ENCODE measurements at regions not wholly inside any gene's neighbourhood (a gene's known extent, or its start where the extent isn't known, plus 50 kb on each side); places are given as distances from the start of the nearest gene placed in this dataset.

DNA sequence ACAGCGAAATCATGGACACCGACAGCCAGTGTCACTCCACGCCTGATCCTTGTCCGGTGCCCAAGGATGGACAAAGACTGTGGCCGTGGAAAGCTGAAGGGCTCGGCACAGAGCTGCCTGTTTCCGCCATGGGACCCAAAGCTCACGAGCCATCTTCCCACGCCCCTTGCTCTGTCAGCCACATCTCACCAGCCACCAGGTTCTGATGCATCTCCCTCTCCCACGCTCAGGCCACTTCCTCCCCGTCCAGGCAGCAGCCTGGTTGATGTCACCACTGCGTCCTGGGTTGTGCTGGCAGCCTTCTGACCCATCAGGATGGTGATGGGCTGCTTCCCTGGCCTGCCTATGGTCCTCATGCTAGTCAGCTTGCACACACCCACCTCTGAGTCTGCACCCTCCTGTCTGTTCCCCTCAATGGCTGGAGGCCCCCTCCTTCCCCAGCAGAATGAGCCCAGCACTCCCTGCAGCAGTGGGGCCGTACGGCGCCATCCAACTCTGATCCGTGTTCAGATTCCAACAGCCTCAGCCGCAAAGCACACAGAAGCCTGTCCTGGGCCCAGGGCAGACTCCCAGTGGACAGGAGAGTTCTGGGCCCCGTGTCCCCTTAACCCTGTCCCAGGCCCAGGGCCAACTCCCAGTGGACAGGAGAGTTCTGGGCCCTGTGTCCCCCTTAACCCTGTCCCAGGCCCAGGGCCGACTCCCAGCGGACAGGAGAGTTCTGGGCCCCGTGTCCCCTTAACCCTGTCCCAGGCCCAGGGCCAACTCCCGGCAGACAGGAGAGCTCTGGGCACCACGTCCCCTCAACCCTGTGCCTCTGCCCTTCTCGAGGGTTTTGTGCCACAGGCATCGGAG is 259.5 kb downstream of the BRD1 start:
- CTCF ChIA-PET, result no interaction called here

DNA sequence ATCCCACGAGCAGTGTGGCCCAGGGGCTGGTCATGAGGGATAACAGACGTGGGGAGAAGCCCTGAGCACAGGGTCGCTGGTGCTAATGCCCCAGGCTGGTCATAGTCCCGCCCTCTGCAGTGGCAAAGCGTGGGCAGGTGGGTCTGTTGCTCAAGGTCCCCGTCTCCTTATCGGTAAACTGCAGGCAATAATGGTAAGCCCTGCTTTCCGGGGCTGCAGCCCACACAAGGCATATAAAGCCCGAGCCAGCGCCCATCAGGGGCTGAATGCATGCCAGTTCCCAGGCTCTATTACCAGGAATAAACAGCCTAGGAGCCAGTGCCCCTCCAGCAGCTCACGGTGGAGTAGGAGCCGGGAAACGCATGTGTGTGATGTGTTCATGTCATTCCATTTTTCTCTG is 261.0 kb downstream of the BRD1 start:
- POLR2A ChIA-PET, result no interaction called here
- H3K4me1 ChIP-seq (ENCODE audit: control insufficient read depth, insufficient read depth, low read length), result no peaks in the 10 kb centered on the region
- H3K4me3 ChIP-seq (ENCODE audit: low read depth in 2 of 2, low read length in 2 of 2), result no peak overlapping the region
- BruUV-seq (replicated peaks), result no TSS peak
- ATAC-seq (no peak), DNase-seq (ENCODE audit: low read depth, low spot score) (no peak)
- CTCF ChIA-PET, result no interaction called here
- in situ Hi-C loops (cut with HindIII; ENCODE audit: low pct_unique_long_range_greater_than_20kb, low sequenced_read_pairs), result no loop called here
- no peaks in the 10 kb centered on the region for H3K9me3 ChIP-seq (ENCODE audit: control insufficient read depth, insufficient read depth, low read depth, low read length)
- no peak overlapping the region for H3K27ac ChIP-seq (ENCODE audit: low read length)
- H3K27me3 ChIP-seq (ENCODE audit: control insufficient read depth, insufficient read depth, low read length), result no peaks in the 10 kb centered on the region
- intact Hi-C loops (cut with micrococcal nuclease; ENCODE audit: unreplicated experiment), result no loop called here
- no peak for TF ChIP-seq REST (IDR thresholded peaks at IDR 0.05; ENCODE audit: insufficient read depth in 1 of 2, low read depth in 2 of 2, low read length in 1 of 2)
- no peak for TF ChIP-seq TCF7L2 (IDR thresholded peaks at IDR 0.05; ENCODE audit: low read depth, low read length)
- TF ChIP-seq SIN3A (IDR thresholded peaks at IDR 0.05; ENCODE audit: borderline replicate concordance, insufficient read depth, low read depth, low read length), result no peak
- no peak for TF ChIP-seq POLR2AphosphoS5 (IDR thresholded peaks at IDR 0.05; ENCODE audit: low read depth, low read length)
- TF ChIP-seq, protein P1, sequence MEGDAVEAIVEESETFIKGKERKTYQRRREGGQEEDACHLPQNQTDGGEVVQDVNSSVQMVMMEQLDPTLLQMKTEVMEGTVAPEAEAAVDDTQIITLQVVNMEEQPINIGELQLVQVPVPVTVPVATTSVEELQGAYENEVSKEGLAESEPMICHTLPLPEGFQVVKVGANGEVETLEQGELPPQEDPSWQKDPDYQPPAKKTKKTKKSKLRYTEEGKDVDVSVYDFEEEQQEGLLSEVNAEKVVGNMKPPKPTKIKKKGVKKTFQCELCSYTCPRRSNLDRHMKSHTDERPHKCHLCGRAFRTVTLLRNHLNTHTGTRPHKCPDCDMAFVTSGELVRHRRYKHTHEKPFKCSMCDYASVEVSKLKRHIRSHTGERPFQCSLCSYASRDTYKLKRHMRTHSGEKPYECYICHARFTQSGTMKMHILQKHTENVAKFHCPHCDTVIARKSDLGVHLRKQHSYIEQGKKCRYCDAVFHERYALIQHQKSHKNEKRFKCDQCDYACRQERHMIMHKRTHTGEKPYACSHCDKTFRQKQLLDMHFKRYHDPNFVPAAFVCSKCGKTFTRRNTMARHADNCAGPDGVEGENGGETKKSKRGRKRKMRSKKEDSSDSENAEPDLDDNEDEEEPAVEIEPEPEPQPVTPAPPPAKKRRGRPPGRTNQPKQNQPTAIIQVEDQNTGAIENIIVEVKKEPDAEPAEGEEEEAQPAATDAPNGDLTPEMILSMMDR (IDR thresholded peaks at IDR 0.05), result no peak
- H3K36me3 ChIP-seq (ENCODE audit: control insufficient read depth, insufficient read depth, low read length), result no peaks in the 10 kb centered on the region

More for the DNA sequence above, 259.5 kb downstream of the BRD1 start:
- Histone ChIP-seq H3K4me3 (ENCODE audit: low read depth in 2 of 2, low read length in 2 of 2) (no peak overlapping the region), H3K27ac (ENCODE audit: low read length) (no peak overlapping the region), H3K36me3 (ENCODE audit: control insufficient read depth, insufficient read depth, low read length) (no peaks in the 10 kb centered on the region), H3K27me3 (ENCODE audit: control insufficient read depth, insufficient read depth, low read length) (no peaks in the 10 kb centered on the region), H3K9me3 (ENCODE audit: control insufficient read depth, insufficient read depth, low read depth, low read length) (no peaks in the 10 kb centered on the region), H3K4me1 (ENCODE audit: control insufficient read depth, insufficient read depth, low read length) (no peaks in the 10 kb centered on the region)
- in situ Hi-C loops (cut with HindIII; ENCODE audit: low pct_unique_long_range_greater_than_20kb, low sequenced_read_pairs) (no loop called here), intact Hi-C loops (cut with micrococcal nuclease; ENCODE audit: unreplicated experiment) (no loop called here)
- DNase-seq (ENCODE audit: low read depth, low spot score), result no peak
- no TSS peak for BruUV-seq (replicated peaks)
- ATAC-seq, result 0 out of 2 replicates have a peak, but pooled peaks have one; percentile 38
- POLR2A ChIA-PET, result no interaction called here
- TF ChIP-seq REST (IDR thresholded peaks at IDR 0.05; ENCODE audit: insufficient read depth in 1 of 2, low read depth in 2 of 2, low read length in 1 of 2), result no peak
- TF ChIP-seq POLR2AphosphoS5 (IDR thresholded peaks at IDR 0.05; ENCODE audit: low read depth, low read length), result no peak
- no peak for TF ChIP-seq TCF7L2 (IDR thresholded peaks at IDR 0.05; ENCODE audit: low read depth, low read length)
- TF ChIP-seq SIN3A (IDR thresholded peaks at IDR 0.05; ENCODE audit: borderline replicate concordance, insufficient read depth, low read depth, low read length), result no peak
- TF ChIP-seq, protein P1 (IDR thresholded peaks at IDR 0.05), result no peak

All from Panc1 (cell line).